GM23338 (cell line): ENCODE measurements at regions not wholly inside any gene's neighbourhood (a gene's known extent, or its start where the extent isn't known, plus 50 kb on each side); places are given as distances from the start of the nearest gene placed in this dataset.

ENCODE experiments used
- CREB1 ChIP-seq: fragments of 250-450 bp; sonication (Bioruptor Pico); IDR thresholded peaks from 2 replicates; pipeline ENCODE4 v1.5.0; 2020; ENCODE audit warnings: low read depth, mild to moderate bottlenecking, moderate library complexity
- CTCF ChIP-seq, 2 experiments: fragments of 200-600 bp in 1 of 2; sonication (generic) in 1 of 2; conservative IDR thresholded peaks; 2 replicates each; pipeline versions ENCODE4 v1.5.1 to v1.6.1; 2016 to 2017; ENCODE audit warnings: antibody characterized with exemption in 2 of 2, low read depth in 2 of 2, mild to moderate bottlenecking in 2 of 2, moderate library complexity in 1 of 2
- EZH2 ChIP-seq: fragments of 200-600 bp; sonication (generic); IDR thresholded peaks from one replicate; pipeline ENCODE4 v1.8.0; 2017; ENCODE audit warnings: antibody characterized with exemption, mild to moderate bottlenecking, low read depth; ENCODE audit not compliant: unreplicated experiment
- POLR2AphosphoS5 ChIP-seq: IDR thresholded peaks from 2 replicates; pipeline ENCODE4 v1.6.1; 2016; ENCODE audit warnings: antibody characterized with exemption, low read depth
- REST ChIP-seq: IDR thresholded peaks from one replicate; pipeline ENCODE4 v1.6.1; 2018; ENCODE audit warnings: antibody characterized with exemption; ENCODE audit not compliant: unreplicated experiment

- TF ChIP-seq CTCF (conservative IDR thresholded peaks at IDR 0.05; ENCODE audit: low read depth in 2 of 2) (no peak), POLR2AphosphoS5 (no peak), REST (no peak), EZH2 (no peak), CREB1 (no peak)
These were observed 2266.5 kb upstream of the WWC1 start for GRCh38 chr5:166024970-166025369.
